PC-9 (cell line): ENCODE measurements at regions not wholly inside any gene's neighbourhood (a gene's known extent, or its start where the extent isn't known, plus 50 kb on each side); places are given as distances from the start of the nearest gene placed in this dataset.
"Not testable (repeated sequence)": the region's sequence is repeated elsewhere in the genome, so short reads cannot be mapped to it uniquely, and the experiment has no call there.

ENCODE experiments used
- BruUV-seq: library from RNA; stranded (reverse); fragments of 400-500 nt; replicated peaks from 2 replicates; lab custom pipeline; 2021; lab: Mats Ljungman, UMichigan
- CTCF ChIA-PET: fragments of 300-600 bp; sonication (Branson Sonifier 250); formaldehyde crosslinking; loops from one replicate; lab custom pipeline; 2022; ENCODE audit warnings: antibody characterized with exemption; lab: Charles Lee
- POLR2A ChIA-PET: fragments of 300-600 bp; sonication (Branson Sonifier 250); formaldehyde crosslinking; loops from one replicate; lab custom pipeline; 2022; ENCODE audit warnings: antibody characterized with exemption; ENCODE audit not compliant: unreplicated experiment; lab: Charles Lee
- DNase-seq, 2 experiments: peaks; one replicate each; pipeline versions ENCODE4 v3.0.0 to v3.0.0-alpha.2; 2015 to 2022; ENCODE audit warnings: mixed read lengths in 1 of 2
- H2AFZ ChIP-seq: fragments of 200-600 bp; sonication (generic); 2 replicates; pipeline ENCODE4 v1.8.1; 2017; ENCODE audit warnings: antibody characterized with exemption
- H3F3A ChIP-seq: fragments of 200-600 bp; sonication (generic); 2 replicates; pipeline ENCODE4 v1.8.1; 2017; ENCODE audit warnings: antibody characterized with exemption, mild to moderate bottlenecking, low read depth; ENCODE audit not compliant: insufficient read depth
- H3K27ac ChIP-seq: fragments of 200-600 bp; sonication (generic); 2 replicates; pipeline ENCODE4 v1.6.1; 2016; ENCODE audit warnings: mixed run types
- H3K27me3 ChIP-seq: fragments of 200-600 bp; sonication (generic); 2 replicates; pipeline ENCODE4 v1.6.1; 2016; ENCODE audit warnings: low read depth, mixed run types; ENCODE audit not compliant: insufficient read depth
- H3K36me3 ChIP-seq: fragments of 200-600 bp; sonication (generic); 2 replicates; pipeline ENCODE4 v1.6.1; 2016; ENCODE audit warnings: low read depth, mixed run types
- H3K4me1 ChIP-seq: fragments of 200-600 bp; sonication (generic); replicated peaks from 2 replicates; pipeline ENCODE4 v1.6.1; 2016; ENCODE audit warnings: mixed run types; ENCODE audit not compliant: insufficient read depth
- H3K4me2 ChIP-seq: fragments of 200-600 bp; sonication (generic); 2 replicates; pipeline ENCODE4 v1.6.1; 2017; ENCODE audit warnings: mixed run types
- H3K4me3 ChIP-seq: fragments of 200-600 bp; sonication (generic); 2 replicates; pipeline ENCODE4 v1.6.1; 2016; ENCODE audit warnings: mixed run types
- H3K79me2 ChIP-seq: fragments of 200-600 bp; sonication (generic); 2 replicates; pipeline ENCODE4 v1.6.1; 2017; ENCODE audit warnings: low read depth, mixed run types
- H3K9me2 ChIP-seq: fragments of 200-600 bp; sonication (generic); 2 replicates; pipeline ENCODE4 v1.8.1; 2017; ENCODE audit warnings: mild to moderate bottlenecking; ENCODE audit not compliant: insufficient read depth
- H3K9me3 ChIP-seq: fragments of 200-600 bp; sonication (generic); 2 replicates; pipeline ENCODE4 v1.8.1; 2016; ENCODE audit warnings: low read depth; ENCODE audit not compliant: insufficient read depth
- H4K20me1 ChIP-seq: fragments of 200-600 bp; sonication (generic); 2 replicates; pipeline ENCODE4 v1.8.1; 2017; ENCODE audit not compliant: insufficient read depth
- CTCF ChIP-seq: fragments of 200-600 bp; sonication (generic); conservative IDR thresholded peaks from 2 replicates; pipeline ENCODE4 v1.6.1; 2017; ENCODE audit warnings: mixed run types, antibody characterized with exemption, mild to moderate bottlenecking, moderate library complexity
- EZH2 ChIP-seq: fragments of 200-600 bp; sonication (generic); IDR thresholded peaks from 2 replicates; pipeline ENCODE4 v1.8.0; 2017; ENCODE audit warnings: antibody characterized with exemption, low read depth
- intact Hi-C: fragments of 100-400 bp; cut with micrococcal nuclease; formaldehyde crosslinking; loops from one replicate; pipeline ENCODE4 v1.10.0; 2022; ENCODE audit not compliant: unreplicated experiment

GRCh38 chr1:232333419-232333767 is 296.5 kb downstream of the SIPA1L2 start:
- H3K4me1 ChIP-seq: no peaks in the 10 kb centered on the region
- intact Hi-C loops: no loop called here
- H3K36me3 ChIP-seq: no peaks in the 10 kb centered on the region
- H3K79me2 ChIP-seq: no peaks in the 10 kb centered on the region
- H4K20me1 ChIP-seq: no peaks in the 10 kb centered on the region
- DNase-seq: no peak
- H3K27me3 ChIP-seq: peaks cover 50% of the 10 kb centered on the region
- no peaks in the 10 kb centered on the region for H3F3A ChIP-seq
- CTCF ChIA-PET: no interaction called here
- POLR2A ChIA-PET: no interaction called here
- no peak overlapping the region for H3K27ac ChIP-seq
- BruUV-seq: no TSS peak
- no peaks in the 10 kb centered on the region for H3K9me2 ChIP-seq
- H3K4me3 ChIP-seq: no peak overlapping the region
- H3K4me2 ChIP-seq: no peak overlapping the region
- no peak overlapping the region for H2AFZ ChIP-seq
- no peak for TF ChIP-seq CTCF
- TF ChIP-seq EZH2: no peak
- no peaks in the 10 kb centered on the region; the same call in 1 of the 2 replicates for H3K9me3 ChIP-seq

- POLR2A ChIA-PET, CTCF ChIA-PET, H3K79me2 ChIP-seq, H3K4me3 ChIP-seq, DNase-seq, H3K9me2 ChIP-seq, H2AFZ ChIP-seq, H3K27ac ChIP-seq, BruUV-seq, H4K20me1 ChIP-seq, H3K36me3 ChIP-seq, H3K9me3 ChIP-seq, H3F3A ChIP-seq, H3K4me1 ChIP-seq, H3K4me2 ChIP-seq, intact Hi-C loops: not testable (repeated sequence)
- H3K27me3 ChIP-seq: peaks cover 45% of the 10 kb centered on the region
These were observed 297.1 kb downstream of the SIPA1L2 start for GRCh38 chr1:232332710-232333418.

- H3K4me2 ChIP-seq: no peak overlapping the region
- no peaks in the 10 kb centered on the region for H3F3A ChIP-seq
- no peaks in the 10 kb centered on the region for H4K20me1 ChIP-seq
- H3K27me3 ChIP-seq: peaks cover 21% of the 10 kb centered on the region
- H3K36me3 ChIP-seq: no peaks in the 10 kb centered on the region
- no peaks in the 10 kb centered on the region for H3K79me2 ChIP-seq
- no peak for DNase-seq
- H3K27ac ChIP-seq: no peak overlapping the region
- no peak overlapping the region for H2AFZ ChIP-seq
- H3K4me1 ChIP-seq: no peaks in the 10 kb centered on the region
- intact Hi-C loops: no loop called here
- CTCF ChIA-PET: no interaction called here
- H3K9me2 ChIP-seq: no peaks in the 10 kb centered on the region
- no peaks in the 10 kb centered on the region; the same call in 1 of the 2 replicates for H3K9me3 ChIP-seq
- no TSS peak for BruUV-seq
- POLR2A ChIA-PET: no interaction called here
- H3K4me3 ChIP-seq: no peak overlapping the region
- TF ChIP-seq EZH2: no peak
- TF ChIP-seq CTCF: no peak
These were observed 300.7 kb downstream of the SIPA1L2 start for GRCh38 chr1:232329103-232329813.
